ENCODE measurements at regions not wholly inside any gene's neighbourhood (a gene's known extent, or its start where the extent isn't known, plus 50 kb on each side); places are given as distances from the start of the nearest gene placed in this dataset.

- H3K9me3 Mint-ChIP-seq = no peaks in the 10 kb centered on the region
- DNase-seq = no peak
- POLR2A ChIA-PET = interaction anchor here (1.3 kb wide), 1 partner anchor 8 kb away, joined by 3 read pairs; no protein-coding TSS in a partner anchor
- peak overlapping the region in 6 of 10 donors; percentile 1 to 72 (median 23) for H3K27ac Mint-ChIP-seq
- H3K4me1 Mint-ChIP-seq = peaks cover 19 to 41% (median 30%) of the 10 kb centered on the region in 4 donors
- H3K36me3 Mint-ChIP-seq = no peaks in the 10 kb centered on the region
- H3K27me3 Mint-ChIP-seq = no peaks in the 10 kb centered on the region
- no peak overlapping the region for H3K4me3 Mint-ChIP-seq
- no peak for ATAC-seq
These were observed 81.7 kb upstream of the PLCL2 start for GRCh38 chr3:16803019-16803418.

- Mint-ChIP-seq H3K9me3 (no peaks in the 10 kb centered on the region), H3K27ac (peak overlapping the region in 1 of 10 donors; percentile 10), H3K36me3 (no peaks in the 10 kb centered on the region), H3K4me1 (peaks cover 26 to 28% (median 27%) of the 10 kb centered on the region in 4 donors), H3K27me3 (no peaks in the 10 kb centered on the region), H3K4me3 (no peak overlapping the region)
- DNase-seq (no peak), ATAC-seq (no peak)
- POLR2A ChIA-PET = no interaction called here
These were observed 77.4 kb upstream of the PLCL2 start for GRCh38 chr3:16807391-16807790.

GRCh38 chr3:16808393-16809107, 76.2 kb upstream of the PLCL2 start:
- POLR2A ChIA-PET = no interaction called here
- no peaks in the 10 kb centered on the region for H3K9me3 Mint-ChIP-seq
- H3K4me1 Mint-ChIP-seq = peaks cover 21 to 27% (median 21%) of the 10 kb centered on the region in 4 donors
- no peaks in the 10 kb centered on the region for H3K36me3 Mint-ChIP-seq
- no peaks in the 10 kb centered on the region for H3K27me3 Mint-ChIP-seq
- peak in 1 of 10 donors; percentile 16 for DNase-seq
- no peak for ATAC-seq
- peak overlapping the region in 2 of 10 donors; percentile 1 to 10 for H3K27ac Mint-ChIP-seq
- no peak overlapping the region for H3K4me3 Mint-ChIP-seq

GRCh38 chr3:16809482-16809881, 75.3 kb upstream of the PLCL2 start:
- ATAC-seq (no peak), DNase-seq (no peak)
- H3K9me3 Mint-ChIP-seq = no peaks in the 10 kb centered on the region
- no peaks in the 10 kb centered on the region for H3K36me3 Mint-ChIP-seq
- H3K4me1 Mint-ChIP-seq = peaks cover 19 to 27% (median 21%) of the 10 kb centered on the region in 4 donors
- H3K27ac Mint-ChIP-seq = no peak overlapping the region
- POLR2A ChIA-PET = interaction anchor here (1.7 kb wide), 1 partner anchor 14 kb away, joined by 3 read pairs; no protein-coding TSS in a partner anchor
- H3K27me3 Mint-ChIP-seq = no peaks in the 10 kb centered on the region
- H3K4me3 Mint-ChIP-seq = no peak overlapping the region

- no peak overlapping the region for H3K4me3 Mint-ChIP-seq
- no peak overlapping the region for H3K27ac Mint-ChIP-seq
- no peaks in the 10 kb centered on the region for H3K27me3 Mint-ChIP-seq
- H3K4me1 Mint-ChIP-seq = peaks cover 19 to 27% (median 21%) of the 10 kb centered on the region in 4 donors
- no peaks in the 10 kb centered on the region for H3K9me3 Mint-ChIP-seq
- POLR2A ChIA-PET = interaction anchor here (0.6 to 1.7 kb wide), 3 partner anchors 13 to 544 kb away, joined by 3 read pairs; no protein-coding TSS in a partner anchor
- H3K36me3 Mint-ChIP-seq = no peaks in the 10 kb centered on the region
- no peak for DNase-seq
- ATAC-seq = no peak
These were observed 74.8 kb upstream of the PLCL2 start for GRCh38 chr3:16809993-16810392.

- no peaks in the 10 kb centered on the region for H3K27me3 Mint-ChIP-seq
- POLR2A ChIA-PET = interaction anchor here (0.6 to 1.7 kb wide), 6 partner anchors 8 to 545 kb away, joined by 3 to 4 read pairs (median 3); no protein-coding TSS in a partner anchor
- peak overlapping the region in 2 of 10 donors; percentile 7 to 64 for H3K27ac Mint-ChIP-seq
- ATAC-seq (peak; percentile 56 to 62), DNase-seq (no peak)
- H3K9me3 Mint-ChIP-seq = no peaks in the 10 kb centered on the region
- H3K36me3 Mint-ChIP-seq = no peaks in the 10 kb centered on the region
- H3K4me1 Mint-ChIP-seq = peaks cover 19 to 27% (median 21%) of the 10 kb centered on the region in 4 donors
- peak overlapping the region in 7 of 10 donors; percentile 1 to 51 (median 19) for H3K4me3 Mint-ChIP-seq
These were observed 74.0 kb upstream of the PLCL2 start for GRCh38 chr3:16810593-16811367.

GRCh38 chr3:16811950-16812349, 72.8 kb upstream of the PLCL2 start:
- POLR2A ChIA-PET = interaction anchor here (0.9 to 1.6 kb wide), 2 partner anchors 10 to 22 kb away, joined by 3 read pairs; no protein-coding TSS in a partner anchor
- H3K36me3 Mint-ChIP-seq = no peaks in the 10 kb centered on the region
- H3K27ac Mint-ChIP-seq = peak overlapping the region in 1 of 10 donors; percentile 3
- H3K27me3 Mint-ChIP-seq = no peaks in the 10 kb centered on the region
- no peaks in the 10 kb centered on the region for H3K9me3 Mint-ChIP-seq
- H3K4me1 Mint-ChIP-seq = peaks cover 19 to 27% (median 21%) of the 10 kb centered on the region in 4 donors
- no peak for ATAC-seq
- peak overlapping the region in 1 of 10 donors; percentile 19 for H3K4me3 Mint-ChIP-seq
- no peak for DNase-seq

GRCh38 chr3:16813336-16813735, 71.4 kb upstream of the PLCL2 start:
- Mint-ChIP-seq H3K4me1 (peaks cover 19 to 27% (median 22%) of the 10 kb centered on the region in 4 donors), H3K9me3 (peaks cover 0 to 3% (median 0%) of the 10 kb centered on the region in 9 donors), H3K27me3 (no peaks in the 10 kb centered on the region), H3K4me3 (no peak overlapping the region), H3K27ac (no peak overlapping the region), H3K36me3 (no peaks in the 10 kb centered on the region)
- POLR2A ChIA-PET = interaction anchor here (0.6 kb wide), 1 partner anchor 71 kb away, joined by 5 read pairs; the partner anchor contains the start of gene PLCL2
- DNase-seq (no peak), ATAC-seq (no peak)

- Mint-ChIP-seq H3K27me3 (no peaks in the 10 kb centered on the region), H3K27ac (no peak overlapping the region), H3K36me3 (peaks cover 0 to 2% (median 0%) of the 10 kb centered on the region in 3 donors), H3K9me3 (peaks cover 0 to 14% (median 0%) of the 10 kb centered on the region in 9 donors), H3K4me3 (no peak overlapping the region), H3K4me1 (peaks cover 10 to 15% (median 14%) of the 10 kb centered on the region in 4 donors)
- no peak for ATAC-seq
- POLR2A ChIA-PET = no interaction called here
- no peak for DNase-seq
These were observed 68.5 kb upstream of the PLCL2 start for GRCh38 chr3:16816048-16816780.

GRCh38 chr3:16817197-16817596, 67.6 kb upstream of the PLCL2 start:
- DNase-seq = no peak
- H3K27ac Mint-ChIP-seq = no peak overlapping the region
- POLR2A ChIA-PET = no interaction called here
- H3K27me3 Mint-ChIP-seq = no peaks in the 10 kb centered on the region
- peaks cover 0 to 14% (median 0%) of the 10 kb centered on the region in 9 donors for H3K9me3 Mint-ChIP-seq
- peaks cover 5 to 13% (median 8%) of the 10 kb centered on the region in 4 donors for H3K4me1 Mint-ChIP-seq
- H3K36me3 Mint-ChIP-seq = peaks cover 0 to 2% (median 0%) of the 10 kb centered on the region in 3 donors
- H3K4me3 Mint-ChIP-seq = no peak overlapping the region
- no peak for ATAC-seq

GRCh38 chr3:16818194-16818593, 66.6 kb upstream of the PLCL2 start:
- Mint-ChIP-seq H3K27ac (no peak overlapping the region), H3K27me3 (no peaks in the 10 kb centered on the region)
- no peak for DNase-seq

GRCh38 chr3:16818945-16819344, 65.8 kb upstream of the PLCL2 start:
- Mint-ChIP-seq H3K36me3 (peaks cover 0 to 2% (median 0%) of the 10 kb centered on the region in 3 donors), H3K27me3 (no peaks in the 10 kb centered on the region), H3K4me3 (no peak overlapping the region), H3K9me3 (peaks cover 0 to 14% (median 0%) of the 10 kb centered on the region in 9 donors), H3K4me1 (peaks cover 15 to 27% (median 19%) of the 10 kb centered on the region in 4 donors), H3K27ac (peak overlapping the region in 1 of 10 donors; percentile 32)
- DNase-seq (no peak), ATAC-seq (no peak)
- POLR2A ChIA-PET = no interaction called here

More at GRCh38 chr3:16818194-16818593, 66.6 kb upstream of the PLCL2 start:
- Mint-ChIP-seq H3K36me3 (peaks cover 0 to 2% (median 0%) of the 10 kb centered on the region in 3 donors), H3K4me1 (peaks cover 9 to 21% (median 12%) of the 10 kb centered on the region in 4 donors), H3K4me3 (no peak overlapping the region), H3K9me3 (peaks cover 0 to 14% (median 0%) of the 10 kb centered on the region in 9 donors)
- POLR2A ChIA-PET = no interaction called here
- no peak for ATAC-seq

Data from naive thymus-derived CD8-positive, alpha-beta T cell (primary cell).